Endothelial cell of umbilical vein (primary cell): ENCODE measurements at regions not wholly inside any gene's neighbourhood (a gene's known extent, or its start where the extent isn't known, plus 50 kb on each side); places are given as distances from the start of the nearest gene placed in this dataset.

ENCODE experiments used
- BruUV-seq: library from RNA; stranded (reverse); fragments of 400-500 nt; replicated peaks from 2 replicates; lab custom pipeline; 2021; lab: Mats Ljungman, UMichigan
- CTCF ChIA-PET: fragments of 300-600, 350-600 bp; sonication (Branson Sonifier 250); formaldehyde crosslinking; loops from one replicate; lab custom pipeline; 2021; ENCODE audit warnings: antibody characterized with exemption, inconsistent platforms; lab: Charles Lee
- POLR2A ChIA-PET: fragments of 300-600, 350-600 bp; sonication (Branson Sonifier 250); formaldehyde crosslinking; loops from one replicate; lab custom pipeline; 2021; ENCODE audit warnings: antibody characterized with exemption, inconsistent platforms; lab: Charles Lee
- DNase-seq: peaks from one replicate; pipeline ENCODE4 v3.0.0-alpha.2; 2011; ENCODE audit warnings: low read depth, low spot score
- FAIRE-seq: peaks from 2 replicates; lab custom pipeline; 2011; peaks lifted over from hg19 to GRCh38; lab: Jason Lieb, UNC
- H2AFZ ChIP-seq: 2 replicates; pipeline ENCODE4 v1.6.0; 2012; ENCODE audit warnings: low read depth, low read length, control low read depth, inconsistent platforms
- H3K27ac ChIP-seq: 2 replicates; pipeline ENCODE4 v1.5.1; 2011; ENCODE audit warnings: low read depth, mild to moderate bottlenecking, control low read depth, low read length, moderate library complexity; ENCODE audit not compliant: insufficient read depth
- H3K27me3 ChIP-seq, 2 experiments: 2 replicates each; pipeline versions ENCODE4 v1.6.0 to v1.6.1; 2011; ENCODE audit warnings: low read length in 2 of 2, mixed read lengths in 1 of 2; ENCODE audit not compliant: control insufficient read depth in 2 of 2, insufficient read depth in 2 of 2
- H3K36me3 ChIP-seq, 2 experiments: 2 replicates in 1 of 2; 3 replicates in 1 of 2; pipeline ENCODE4 v1.5.1; 2011; ENCODE audit warnings: low read length in 2 of 2, mild to moderate bottlenecking in 1 of 2, moderate library complexity in 1 of 2; ENCODE audit not compliant: control insufficient read depth in 2 of 2, insufficient read depth in 2 of 2; ENCODE audit errors: extremely low read depth in 1 of 2
- H3K4me1 ChIP-seq: 3 replicates; pipeline ENCODE4 v1.5.1; 2011; ENCODE audit warnings: mild to moderate bottlenecking, low read length; ENCODE audit not compliant: control insufficient read depth, insufficient read depth; ENCODE audit errors: extremely low read depth
- H3K4me2 ChIP-seq: 2 replicates; pipeline ENCODE4 v1.6.1; 2011; ENCODE audit warnings: low read length, control low read depth, mixed read lengths; ENCODE audit not compliant: insufficient read depth
- H3K4me3 ChIP-seq, 3 experiments: fragments of 200-600 bp in 1 of 3; sonication (generic), shearing (Covaris generic) in 1 of 3; replicated peaks in 1 of 3; 2 replicates each; pipeline ENCODE4 v1.5.1; 2011 to 2016; ENCODE audit warnings: control low read depth in 3 of 3, low read length in 3 of 3, mild to moderate bottlenecking in 2 of 3, inconsistent platforms in 1 of 3, low read depth in 1 of 3, moderate library complexity in 1 of 3; ENCODE audit not compliant: insufficient read depth in 1 of 3
- H3K79me2 ChIP-seq: 2 replicates; pipeline ENCODE4 v1.6.0; 2012; ENCODE audit warnings: low read length, inconsistent platforms; ENCODE audit not compliant: control insufficient read depth, insufficient read depth
- H3K9ac ChIP-seq: replicated peaks from 2 replicates; pipeline ENCODE3; 2011; ENCODE audit warnings: low read length, control low read depth; ENCODE audit not compliant: insufficient read depth; ENCODE audit errors: extremely low read depth
- H3K9me1 ChIP-seq: replicated peaks from 3 replicates; pipeline ENCODE4 v1.6.0; 2011; ENCODE audit warnings: mild to moderate bottlenecking, low read length; ENCODE audit not compliant: control insufficient read depth, insufficient read depth; ENCODE audit errors: extremely low read depth
- H3K9me3 ChIP-seq: replicated peaks from 2 replicates; pipeline ENCODE4 v1.5.1; 2012; ENCODE audit warnings: low read length, inconsistent platforms; ENCODE audit not compliant: control insufficient read depth, insufficient read depth
- H4K20me1 ChIP-seq: replicated peaks from 2 replicates; pipeline ENCODE3; 2011; ENCODE audit warnings: mild to moderate bottlenecking, low read length; ENCODE audit not compliant: control insufficient read depth, insufficient read depth; ENCODE audit errors: extremely low read depth
- CTCF ChIP-seq, 2 donors: IDR thresholded peaks; 1 replicate in 1 of 2; 2 replicates in 1 of 2; pipeline ENCODE4 v1.5.1; 2011; ENCODE audit warnings: low read length in 2 of 2, mild to moderate bottlenecking in 2 of 2, moderate library complexity in 2 of 2, control low read depth in 1 of 2, inconsistent platforms in 1 of 2, low read depth in 1 of 2; ENCODE audit not compliant: insufficient read depth in 1 of 2; ENCODE audit errors: extremely low read depth in 1 of 2
- EZH2 ChIP-seq: IDR thresholded peaks from 2 replicates; pipeline ENCODE4 v1.6.1; 2012; ENCODE audit warnings: borderline replicate concordance, low read depth, mild to moderate bottlenecking, moderate library complexity, low read length, inconsistent platforms; ENCODE audit not compliant: severe bottlenecking
- FOS ChIP-seq: IDR thresholded peaks from 2 replicates; pipeline ENCODE4 v1.6.1; 2011; ENCODE audit warnings: mild to moderate bottlenecking, low read length, moderate library complexity, borderline replicate concordance; ENCODE audit not compliant: insufficient read depth
- GATA2 ChIP-seq: IDR thresholded peaks from 2 replicates; pipeline ENCODE4 v1.7.0; 2011; ENCODE audit warnings: low read depth, mild to moderate bottlenecking, moderate library complexity, mixed read lengths, low read length; ENCODE audit not compliant: insufficient read length, insufficient read depth
- JUN ChIP-seq: IDR thresholded peaks from 2 replicates; pipeline ENCODE4 v1.6.1; 2011; ENCODE audit warnings: borderline replicate concordance, low read depth; ENCODE audit not compliant: insufficient read length, insufficient read depth
- MAX ChIP-seq: IDR thresholded peaks from 2 replicates; pipeline ENCODE4 v1.6.1; 2011; ENCODE audit not compliant: insufficient read depth, insufficient read length
- MYC ChIP-seq: IDR thresholded peaks from one replicate; pipeline ENCODE4 v1.6.1; 2011; ENCODE audit warnings: mild to moderate bottlenecking, low read depth, low read length
- POLR2A ChIP-seq: IDR thresholded peaks from 2 replicates; pipeline ENCODE4 v1.6.1; 2012; ENCODE audit warnings: low read depth, mild to moderate bottlenecking, control low read depth, low read length
- POLR2AphosphoS5 ChIP-seq: IDR thresholded peaks from 2 replicates; pipeline ENCODE4 v1.6.1; 2012; ENCODE audit warnings: low read depth, mild to moderate bottlenecking, control low read depth, low read length, moderate library complexity; ENCODE audit not compliant: insufficient read depth
- dilution Hi-C: fragments of 300-500 bp; cut with MboI; formaldehyde crosslinking; loops from one replicate; pipeline ENCODE4 v1.15.0; 2019; ENCODE audit warnings: low sequenced_read_pairs; ENCODE audit not compliant: extremely low pct_ligation_motif_present
- intact Hi-C: fragments of 100-400 bp; cut with micrococcal nuclease; formaldehyde crosslinking; loops from one replicate; pipeline ENCODE4 v1.10.0; 2022

GRCh38 chr4:74649193-74649592, 145.1 kb downstream of the BTC start:
- no peaks in the 10 kb centered on the region for H3K79me2 ChIP-seq
- BruUV-seq: no TSS peak
- no peaks in the 10 kb centered on the region for H3K27me3 ChIP-seq
- no peaks in the 10 kb centered on the region for H4K20me1 ChIP-seq
- no peaks in the 10 kb centered on the region for H3K36me3 ChIP-seq
- no peak for DNase-seq
- no peak overlapping the region for H3K9ac ChIP-seq
- ChIA-PET CTCF (interaction anchor here (1.1 kb wide), 1 partner anchor 59 kb away, joined by 3 read pairs; no protein-coding TSS in a partner anchor), POLR2A (no interaction called here)
- no peak overlapping the region for H3K4me3 ChIP-seq
- no peak overlapping the region for H3K4me2 ChIP-seq
- peak overlapping the region; percentile 35 for H2AFZ ChIP-seq
- peaks cover 2% of the 10 kb centered on the region for H3K9me3 ChIP-seq
- TF ChIP-seq CTCF (IDR thresholded peaks at IDR 0.05; ENCODE audit: extremely low read depth in 1 of 2, insufficient read depth in 1 of 2, low read depth in 1 of 2, low read length in 2 of 2) (no peak), JUN (no peak), POLR2AphosphoS5 (no peak), MAX (no peak), GATA2 (no peak), EZH2 (no peak), FOS (no peak), POLR2A (no peak), MYC (no peak)
- no peaks in the 10 kb centered on the region for H3K9me1 ChIP-seq
- dilution Hi-C loops: no loop called here
- intact Hi-C loops: no loop called here
- H3K4me1 ChIP-seq: no peaks in the 10 kb centered on the region
- H3K27ac ChIP-seq: no peak overlapping the region
- peak; percentile 18 for FAIRE-seq
